Esophagus muscularis mucosa (tissue), 4 donors: ENCODE measurements at regions not wholly inside any gene's neighbourhood (a gene's known extent, or its start where the extent isn't known, plus 50 kb on each side); places are given as distances from the start of the nearest gene placed in this dataset.

ENCODE experiments used
- CTCF ChIP-seq, 3 experiments: fragments of 200-600 bp in 2 of 3; fragments of 450-650 bp in 1 of 3; sonication (generic) in 2 of 3; IDR thresholded peaks; one replicate each; pipeline ENCODE4 v1.5.1; 2017 to 2019; ENCODE audit warnings: antibody characterized with exemption in 3 of 3, mild to moderate bottlenecking in 2 of 3, moderate library complexity in 1 of 3
- EP300 ChIP-seq: sonication (generic); formaldehyde crosslinking; IDR thresholded peaks from one replicate; pipeline ENCODE4 v1.6.1; 2017; ENCODE audit warnings: antibody characterized with exemption
- POLR2A ChIP-seq: fragments of 450-650 bp; IDR thresholded peaks from one replicate; pipeline ENCODE4 v1.6.1; 2017; ENCODE audit warnings: antibody characterized with exemption, moderate library complexity, mild to moderate bottlenecking, low read depth
- POLR2AphosphoS5 ChIP-seq, 2 donors: sonication (generic); formaldehyde crosslinking; IDR thresholded peaks; one replicate each; pipeline ENCODE4 v1.6.1; 2017; ENCODE audit warnings: antibody characterized with exemption in 2 of 2

GRCh38 chr21:35254006-35254764 lies 205.1 kb upstream of the RUNX1 start:
- TF ChIP-seq CTCF (IDR thresholded peaks at IDR 0.05) (no peak), EP300 (no peak), POLR2A (no peak), POLR2AphosphoS5 (IDR thresholded peaks at IDR 0.05) (no peak)
